ENCODE measurements at regions not wholly inside any gene's neighbourhood (a gene's known extent, or its start where the extent isn't known, plus 50 kb on each side); places are given as distances from the start of the nearest gene placed in this dataset.
A peak's percentile ranks its signal among the peaks of the same experiment; 100 is the strongest.

- Histone ChIP-seq H3K9me3 (ENCODE audit: insufficient read depth, low read length) (no peaks in the 10 kb centered on the region), H4K20me1 (ENCODE audit: insufficient read depth, low read length) (no peaks in the 10 kb centered on the region), H3K27me3 (ENCODE audit: low read depth, low read length) (no peaks in the 10 kb centered on the region), H3K79me2 (ENCODE audit: low read length) (no peaks in the 10 kb centered on the region), H2AFZ (ENCODE audit: low read depth, low read length) (no peak overlapping the region), H3K4me3 (ENCODE audit: low read length) (no peak overlapping the region), H3K4me1 (ENCODE audit: low read length) (no peaks in the 10 kb centered on the region), H3K27ac (ENCODE audit: low read length) (no peak overlapping the region), H3K4me2 (ENCODE audit: low read length) (no peak overlapping the region), H3K9ac (ENCODE audit: low read length) (no peak overlapping the region), H3K36me3 (replicated peaks; ENCODE audit: low read depth, low read length) (no peaks in the 10 kb centered on the region)
- TF ChIP-seq CTCF (IDR thresholded peaks at IDR 0.05; ENCODE audit: low read depth, low read length) = no peak
- TF ChIP-seq EZH2phosphoT487 (IDR thresholded peaks at IDR 0.05; ENCODE audit: low read depth) = no peak
Measured at GRCh38 chrX:122596998-122597397, 587.1 kb upstream of the GRIA3 start.

GRCh38 chrX:122622795-122623194, 561.3 kb upstream of the GRIA3 start:
- Histone ChIP-seq H3K9ac (ENCODE audit: low read length) (no peak overlapping the region), H3K27me3 (ENCODE audit: low read depth, low read length) (no peaks in the 10 kb centered on the region), H3K79me2 (ENCODE audit: low read length) (no peaks in the 10 kb centered on the region), H4K20me1 (ENCODE audit: insufficient read depth, low read length) (no peaks in the 10 kb centered on the region), H3K4me2 (ENCODE audit: low read length) (no peak overlapping the region), H3K9me3 (ENCODE audit: insufficient read depth, low read length) (no peaks in the 10 kb centered on the region), H3K4me1 (ENCODE audit: low read length) (peaks cover 14% of the 10 kb centered on the region), H3K4me3 (ENCODE audit: low read length) (no peak overlapping the region), H3K36me3 (replicated peaks; ENCODE audit: low read depth, low read length) (no peaks in the 10 kb centered on the region), H2AFZ (ENCODE audit: low read depth, low read length) (no peak overlapping the region), H3K27ac (ENCODE audit: low read length) (no peak overlapping the region)
- TF ChIP-seq CTCF (IDR thresholded peaks at IDR 0.05; ENCODE audit: low read depth, low read length) = no peak
- no peak for TF ChIP-seq EZH2phosphoT487 (IDR thresholded peaks at IDR 0.05; ENCODE audit: low read depth)

DNA sequence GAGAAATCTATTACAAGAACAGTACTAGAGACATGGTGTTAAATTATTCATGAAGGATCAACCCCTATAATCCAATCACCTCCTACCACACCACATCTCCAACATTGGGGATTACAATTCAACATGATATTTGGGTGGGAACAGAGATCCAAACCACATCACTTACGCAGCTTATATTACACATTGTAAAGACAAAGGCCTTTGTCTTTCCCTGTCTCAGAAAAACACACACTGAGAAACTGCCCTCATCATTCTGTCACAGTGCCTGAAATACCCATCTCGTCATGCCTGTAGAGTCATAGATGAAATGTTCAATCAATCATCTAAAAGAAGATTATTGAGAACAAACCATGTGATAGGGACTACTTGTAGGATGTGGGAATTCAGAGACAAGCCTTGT, 558.8 kb upstream of the GRIA3 start:
- no peaks in the 10 kb centered on the region for H3K27me3 ChIP-seq (ENCODE audit: low read depth, low read length)
- H3K36me3 ChIP-seq (replicated peaks; ENCODE audit: low read depth, low read length) = no peaks in the 10 kb centered on the region
- H4K20me1 ChIP-seq (ENCODE audit: insufficient read depth, low read length) = no peaks in the 10 kb centered on the region
- no peak overlapping the region for H3K27ac ChIP-seq (ENCODE audit: low read length)
- H2AFZ ChIP-seq (ENCODE audit: low read depth, low read length) = peak overlapping the region; percentile 76; the same call in 1 of the 2 replicates
- no peaks in the 10 kb centered on the region for H3K79me2 ChIP-seq (ENCODE audit: low read length)
- H3K9ac ChIP-seq (ENCODE audit: low read length) = no peak overlapping the region; the same call in 1 of the 2 replicates
- TF ChIP-seq EZH2phosphoT487 (IDR thresholded peaks at IDR 0.05; ENCODE audit: low read depth) (no peak), CTCF (IDR thresholded peaks at IDR 0.05; ENCODE audit: low read depth, low read length) (no peak)
- no peak overlapping the region for H3K4me2 ChIP-seq (ENCODE audit: low read length)
- H3K4me1 ChIP-seq (ENCODE audit: low read length) = peaks cover 14% of the 10 kb centered on the region
- no peaks in the 10 kb centered on the region for H3K9me3 ChIP-seq (ENCODE audit: insufficient read depth, low read length)
- H3K4me3 ChIP-seq (ENCODE audit: low read length) = no peak overlapping the region

GRCh38 chrX:122625821-122626220, 558.3 kb upstream of the GRIA3 start:
- Histone ChIP-seq H3K4me2 (ENCODE audit: low read length) (peak overlapping the region; percentile 40), H3K27ac (ENCODE audit: low read length) (no peak overlapping the region; the same call in 1 of the 2 replicates), H3K4me1 (ENCODE audit: low read length) (peaks cover 14% of the 10 kb centered on the region), H3K4me3 (ENCODE audit: low read length) (no peak overlapping the region), H3K9ac (ENCODE audit: low read length) (no peak overlapping the region; the same call in 1 of the 2 replicates), H2AFZ (ENCODE audit: low read depth, low read length) (peak overlapping the region; percentile 76; the same call in 1 of the 2 replicates), H3K9me3 (ENCODE audit: insufficient read depth, low read length) (no peaks in the 10 kb centered on the region), H3K27me3 (ENCODE audit: low read depth, low read length) (no peaks in the 10 kb centered on the region), H3K36me3 (replicated peaks; ENCODE audit: low read depth, low read length) (no peaks in the 10 kb centered on the region), H4K20me1 (ENCODE audit: insufficient read depth, low read length) (no peaks in the 10 kb centered on the region), H3K79me2 (ENCODE audit: low read length) (no peaks in the 10 kb centered on the region)
- TF ChIP-seq EZH2phosphoT487 (IDR thresholded peaks at IDR 0.05; ENCODE audit: low read depth) (no peak), CTCF (IDR thresholded peaks at IDR 0.05; ENCODE audit: low read depth, low read length) (no peak)
